SU-DHL-6 (cell line): ENCODE measurements at regions not wholly inside any gene's neighbourhood (a gene's known extent, or its start where the extent isn't known, plus 50 kb on each side); places are given as distances from the start of the nearest gene placed in this dataset.
"Not testable (repeated sequence)": the region's sequence is repeated elsewhere in the genome, so short reads cannot be mapped to it uniquely, and the experiment has no call there.

Experiments used
- H2AFZ ChIP-seq: fragments of 200-600 bp; sonication (generic); 2 replicates; pipeline ENCODE4 v1.6.1; 2014; ENCODE audit warnings: low read depth, mild to moderate bottlenecking, moderate library complexity, mixed read lengths, antibody characterized with exemption, low read length; ENCODE audit not compliant: severe bottlenecking
- H3F3A ChIP-seq: fragments of 200-600 bp; shearing (Covaris generic); 2 replicates; pipeline ENCODE4 v1.6.0; 2016; ENCODE audit warnings: antibody characterized with exemption, mild to moderate bottlenecking; ENCODE audit not compliant: insufficient read depth
- H3K27ac ChIP-seq: fragments of 200-600 bp; sonication (generic); 2 replicates; pipeline ENCODE4 v1.5.1; 2016; ENCODE audit warnings: low read depth, mild to moderate bottlenecking, low read length, moderate library complexity, mixed read lengths
- H3K27me3 ChIP-seq: fragments of 200-600 bp; sonication (generic), shearing (Covaris generic); 2 replicates; pipeline ENCODE4 v1.6.0; 2014; ENCODE audit warnings: mild to moderate bottlenecking, low read length
- H3K36me3 ChIP-seq: fragments of 200-600 bp; sonication (generic); 2 replicates; pipeline ENCODE4 v1.6.1; 2014; ENCODE audit warnings: mild to moderate bottlenecking, low read length, mixed read lengths
- H3K4me2 ChIP-seq: fragments of 300-600, 200-600 bp; shearing (Covaris generic), sonication (generic); 2 replicates; pipeline ENCODE4 v1.6.0; 2014; ENCODE audit warnings: low read length, low read depth, mild to moderate bottlenecking; ENCODE audit not compliant: poor library complexity, severe bottlenecking
- H3K4me3 ChIP-seq: fragments of 200-600 bp; sonication (generic); 2 replicates; pipeline ENCODE4 v1.5.1; 2014; ENCODE audit warnings: antibody characterized with exemption, low read length, mild to moderate bottlenecking, mixed read lengths; ENCODE audit not compliant: insufficient read depth, poor library complexity, severe bottlenecking
- H3K79me2 ChIP-seq: fragments of 200-600 bp; sonication (generic); 2 replicates; pipeline ENCODE4 v1.6.1; 2014; ENCODE audit warnings: mild to moderate bottlenecking, low read length, moderate library complexity; ENCODE audit not compliant: insufficient read depth
- H3K9ac ChIP-seq: fragments of 200-600 bp; sonication (generic); 2 replicates; pipeline ENCODE4 v1.7.0; 2014; ENCODE audit warnings: mild to moderate bottlenecking, low read length
- H3K9me2 ChIP-seq: fragments of 200-600 bp; sonication (generic); replicated peaks from 2 replicates; pipeline ENCODE4 v1.6.1; 2014; ENCODE audit warnings: low read length; ENCODE audit not compliant: insufficient read depth
- H3K9me3 ChIP-seq: fragments of 200-600 bp; sonication (generic); 2 replicates; pipeline ENCODE4 v1.6.1; 2014; ENCODE audit warnings: low read length, mixed read lengths; ENCODE audit not compliant: insufficient read depth
- H4K20me1 ChIP-seq: fragments of 200-600 bp; sonication (generic); 2 replicates; pipeline ENCODE4 v1.6.1; 2014; ENCODE audit warnings: low read depth, mild to moderate bottlenecking, antibody characterized with exemption, low read length, moderate library complexity, mixed read lengths
- EZH2phosphoT487 ChIP-seq: fragments of 200-600 bp; sonication (generic), shearing (Covaris generic); conservative IDR thresholded peaks from 2 replicates; pipeline ENCODE4 v1.6.1; 2018; ENCODE audit warnings: mild to moderate bottlenecking, antibody characterized with exemption, low read length, moderate library complexity, mixed read lengths
- TF ChIP-seq, protein P1 (sequence below): fragments of 200-600 bp; sonication (generic); IDR thresholded peaks from one replicate; pipeline ENCODE4 v1.5.1; 2017; ENCODE audit warnings: antibody characterized with exemption, mild to moderate bottlenecking, low read length, moderate library complexity; ENCODE audit not compliant: insufficient read depth, poor library complexity, severe bottlenecking

DNA sequence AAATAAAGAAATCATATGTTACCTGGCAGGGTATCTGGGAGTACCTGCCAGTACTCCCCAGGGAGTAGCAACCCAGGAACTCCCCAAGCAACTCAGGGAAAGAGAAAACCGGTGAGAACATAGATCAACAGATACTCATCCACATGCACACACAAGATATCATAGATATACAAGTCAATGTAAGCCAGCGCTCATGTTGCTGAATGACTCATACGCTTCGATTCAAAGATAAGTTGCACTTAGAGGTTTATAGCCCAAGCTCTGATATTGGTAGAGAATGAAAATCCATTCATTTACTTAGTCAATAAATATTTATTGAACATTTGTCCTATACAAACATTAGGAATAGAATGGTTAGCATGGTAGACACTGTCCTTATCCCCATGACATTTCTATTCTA lies 219.1 kb upstream of the TRPC7 start:
- no peak overlapping the region for H3K9ac ChIP-seq
- H2AFZ ChIP-seq = no peak overlapping the region
- no peak for TF ChIP-seq EZH2phosphoT487
- TF ChIP-seq, protein P1, sequence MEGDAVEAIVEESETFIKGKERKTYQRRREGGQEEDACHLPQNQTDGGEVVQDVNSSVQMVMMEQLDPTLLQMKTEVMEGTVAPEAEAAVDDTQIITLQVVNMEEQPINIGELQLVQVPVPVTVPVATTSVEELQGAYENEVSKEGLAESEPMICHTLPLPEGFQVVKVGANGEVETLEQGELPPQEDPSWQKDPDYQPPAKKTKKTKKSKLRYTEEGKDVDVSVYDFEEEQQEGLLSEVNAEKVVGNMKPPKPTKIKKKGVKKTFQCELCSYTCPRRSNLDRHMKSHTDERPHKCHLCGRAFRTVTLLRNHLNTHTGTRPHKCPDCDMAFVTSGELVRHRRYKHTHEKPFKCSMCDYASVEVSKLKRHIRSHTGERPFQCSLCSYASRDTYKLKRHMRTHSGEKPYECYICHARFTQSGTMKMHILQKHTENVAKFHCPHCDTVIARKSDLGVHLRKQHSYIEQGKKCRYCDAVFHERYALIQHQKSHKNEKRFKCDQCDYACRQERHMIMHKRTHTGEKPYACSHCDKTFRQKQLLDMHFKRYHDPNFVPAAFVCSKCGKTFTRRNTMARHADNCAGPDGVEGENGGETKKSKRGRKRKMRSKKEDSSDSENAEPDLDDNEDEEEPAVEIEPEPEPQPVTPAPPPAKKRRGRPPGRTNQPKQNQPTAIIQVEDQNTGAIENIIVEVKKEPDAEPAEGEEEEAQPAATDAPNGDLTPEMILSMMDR = no peak
- H3K79me2 ChIP-seq = no peaks in the 10 kb centered on the region
- H3K4me3 ChIP-seq = no peak overlapping the region
- H3K27ac ChIP-seq = no peak overlapping the region
- H3K27me3 ChIP-seq = no peaks in the 10 kb centered on the region
- H3F3A ChIP-seq = no peaks in the 10 kb centered on the region
- no peaks in the 10 kb centered on the region for H4K20me1 ChIP-seq
- H3K9me3 ChIP-seq = no peaks in the 10 kb centered on the region
- no peaks in the 10 kb centered on the region for H3K36me3 ChIP-seq
- H3K4me2 ChIP-seq = no peak overlapping the region
- H3K9me2 ChIP-seq = no peaks in the 10 kb centered on the region

DNA sequence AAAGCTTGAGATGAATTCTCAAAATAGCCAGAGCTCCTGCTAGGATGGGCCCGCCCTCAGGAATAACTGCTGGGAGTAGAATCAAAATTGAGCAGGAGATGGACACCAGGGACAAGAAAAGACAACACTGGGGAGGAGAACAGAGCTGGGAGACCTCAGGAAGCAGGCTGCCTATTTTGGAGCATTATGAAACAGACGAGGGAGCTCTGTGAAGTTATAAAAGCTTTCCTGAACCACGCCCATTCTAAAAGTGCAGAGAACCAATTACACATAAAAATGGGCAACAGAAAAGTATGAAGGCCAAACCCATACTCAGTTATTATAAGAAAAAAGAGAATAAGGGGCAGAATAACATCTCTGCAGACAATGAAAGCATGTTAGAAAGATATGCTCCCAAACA lies 213.9 kb upstream of the TRPC7 start:
- no peak overlapping the region for H3K4me2 ChIP-seq
- H3K27me3 ChIP-seq = no peaks in the 10 kb centered on the region
- H3K9me3 ChIP-seq = no peaks in the 10 kb centered on the region
- no peak overlapping the region for H3K27ac ChIP-seq
- no peak overlapping the region for H2AFZ ChIP-seq
- H3K9ac ChIP-seq = no peak overlapping the region
- H3K9me2 ChIP-seq = no peaks in the 10 kb centered on the region
- H4K20me1 ChIP-seq = no peaks in the 10 kb centered on the region
- H3F3A ChIP-seq = no peaks in the 10 kb centered on the region
- H3K4me3 ChIP-seq = no peak overlapping the region
- H3K79me2 ChIP-seq = no peaks in the 10 kb centered on the region
- no peak for TF ChIP-seq EZH2phosphoT487
- TF ChIP-seq, protein P1 = no peak
- no peaks in the 10 kb centered on the region for H3K36me3 ChIP-seq

GRCh38 chr5:136569875-136570274 lies 204.5 kb upstream of the TRPC7 start:
- not testable (repeated sequence) for H3K79me2 ChIP-seq, H3K9ac ChIP-seq, H3K27ac ChIP-seq, H2AFZ ChIP-seq, H3K4me3 ChIP-seq, H4K20me1 ChIP-seq, H3K9me3 ChIP-seq, H3K9me2 ChIP-seq, H3K4me2 ChIP-seq, H3K27me3 ChIP-seq, H3F3A ChIP-seq, H3K36me3 ChIP-seq

DNA sequence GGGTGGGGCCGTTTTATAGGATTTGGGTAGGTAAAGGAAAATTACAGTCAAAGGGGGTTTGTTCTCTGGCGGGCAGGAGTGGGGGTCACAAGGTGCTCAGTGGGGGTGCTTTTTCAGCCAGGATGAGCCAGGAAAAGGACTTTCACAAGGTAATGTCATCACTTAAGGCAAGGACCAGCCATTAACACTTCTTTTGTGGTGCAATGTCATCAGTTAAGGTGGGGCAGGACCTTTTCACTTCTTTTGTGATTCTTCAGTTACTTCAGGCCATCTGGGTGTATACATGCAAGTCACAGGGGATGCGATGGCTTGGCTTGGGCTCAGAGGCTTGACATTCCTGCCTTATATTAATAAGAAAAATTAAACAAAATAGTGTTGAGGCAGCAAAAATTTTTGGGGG lies 200.1 kb upstream of the TRPC7 start:
- not testable (repeated sequence) for H3K4me2 ChIP-seq, H3K27ac ChIP-seq, H3K27me3 ChIP-seq, H3K9me2 ChIP-seq, H4K20me1 ChIP-seq, H3K79me2 ChIP-seq, H3K36me3 ChIP-seq, H3K9me3 ChIP-seq, H3K4me3 ChIP-seq, H3K9ac ChIP-seq, H2AFZ ChIP-seq, H3F3A ChIP-seq

- not testable (repeated sequence) for H3K4me2 ChIP-seq
Measured at GRCh38 chr5:136565050-136565449, 199.7 kb upstream of the TRPC7 start.

DNA sequence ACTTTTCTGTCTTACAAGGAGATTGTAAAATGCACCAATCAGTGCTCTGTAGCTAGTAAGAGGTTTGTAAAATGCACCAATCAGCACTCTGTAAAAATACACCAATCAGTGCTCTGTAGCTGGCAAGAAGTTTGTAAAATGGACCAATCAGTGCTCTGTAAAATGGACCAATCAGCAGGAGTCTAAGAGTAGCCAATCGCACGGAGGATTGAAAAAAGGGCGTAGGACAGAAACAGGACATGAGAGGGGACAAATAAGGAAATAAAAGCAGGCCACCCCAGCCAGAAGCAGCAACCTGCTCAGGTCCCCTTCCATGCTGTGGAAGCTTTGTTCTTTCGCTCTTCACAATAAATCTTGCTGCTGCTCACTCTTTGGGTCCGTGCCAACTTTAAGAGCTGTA lies 199.1 kb upstream of the TRPC7 start:
- not testable (repeated sequence) for H3K36me3 ChIP-seq, H3K27ac ChIP-seq, H2AFZ ChIP-seq, H3K4me2 ChIP-seq, H3K27me3 ChIP-seq, H3K4me3 ChIP-seq, H3F3A ChIP-seq, H3K9me3 ChIP-seq, H3K9ac ChIP-seq, H4K20me1 ChIP-seq, H3K79me2 ChIP-seq, H3K9me2 ChIP-seq

More at GRCh38 chr5:136565050-136565449, 199.7 kb upstream of the TRPC7 start:
- not testable (repeated sequence) for H3K9me2 ChIP-seq, H3K9me3 ChIP-seq, H3K27me3 ChIP-seq, H4K20me1 ChIP-seq, H3K36me3 ChIP-seq, H2AFZ ChIP-seq, H3K9ac ChIP-seq, H3K27ac ChIP-seq, H3K4me3 ChIP-seq, H3F3A ChIP-seq, H3K79me2 ChIP-seq
